Peyer's patch (tissue), 4 donors: ENCODE measurements at regions not wholly inside any gene's neighbourhood (a gene's known extent, or its start where the extent isn't known, plus 50 kb on each side); places are given as distances from the start of the nearest gene placed in this dataset.
"Not testable (repeated sequence)": the region's sequence is repeated elsewhere in the genome, so short reads cannot be mapped to it uniquely, and the experiment has no call there.

Experiments used
- DNase-seq, 3 donors: peaks; one replicate each; pipeline ENCODE4 v3.0.0-alpha.2; 2017 to 2019
- H3K27ac ChIP-seq, 4 donors: fragments of 200-600 bp; sonication (generic); one replicate each; pipeline ENCODE4 v1.5.1; 2016 to 2019
- H3K27me3 ChIP-seq, 2 donors: fragments of 200-600 bp; sonication (generic); one replicate each; pipeline ENCODE4 v1.5.1; 2019
- H3K36me3 ChIP-seq, 3 donors: fragments of 200-600 bp; sonication (generic); one replicate each; pipeline ENCODE4 v1.5.1; 2016 to 2019
- H3K4me1 ChIP-seq, 4 donors: fragments of 200-600 bp; sonication (generic); one replicate each; pipeline ENCODE4 v1.5.1; 2016 to 2019
- H3K4me3 ChIP-seq, 4 donors: fragments of 200-600 bp; sonication (generic); 1 replicate in 3 of 4; 2 replicates in 1 of 4; pipeline ENCODE4 v1.5.1; 2016 to 2019; ENCODE audit warnings: mild to moderate bottlenecking in 1 of 4
- H3K9me3 ChIP-seq, 4 donors: fragments of 200-600 bp; sonication (generic); one replicate each; pipeline ENCODE4 v1.5.1; 2016 to 2019; ENCODE audit warnings: mild to moderate bottlenecking in 1 of 4
- CTCF ChIP-seq, 6 experiments: fragments of 450-650 bp in 4 of 6; fragments of 200-600 bp in 2 of 6; sonication (generic) in 1 of 6; IDR thresholded peaks; one replicate each; pipeline ENCODE4 v1.5.1; 2017 to 2019; ENCODE audit warnings: antibody characterized with exemption in 6 of 6, mild to moderate bottlenecking in 3 of 6, moderate library complexity in 1 of 6
- POLR2A ChIP-seq, 2 donors: fragments of 450-650 bp; IDR thresholded peaks; one replicate each; pipeline ENCODE4 v1.5.1; 2017; ENCODE audit warnings: antibody characterized with exemption in 2 of 2, mild to moderate bottlenecking in 2 of 2, moderate library complexity in 2 of 2

GRCh38 chr6:25138934-25139415 is 140.2 kb upstream of the CARMIL1 start:
- DNase-seq = no peak
- H3K4me3 ChIP-seq = peak overlapping the region; percentile 27 to 51 (median 44)
- peak overlapping the region; percentile 77 to 87 (median 86) for H3K27ac ChIP-seq
- peaks cover 0 to 9% (median 0%) of the 10 kb centered on the region in 4 donors for H3K4me1 ChIP-seq
- TF ChIP-seq POLR2A (IDR thresholded peaks at IDR 0.05) (no peak), CTCF (IDR thresholded peaks at IDR 0.05) (no peak)
- no peaks in the 10 kb centered on the region for H3K36me3 ChIP-seq
- H3K27me3 ChIP-seq = no peaks in the 10 kb centered on the region
- H3K9me3 ChIP-seq = no peaks in the 10 kb centered on the region

- H3K36me3 ChIP-seq, H3K4me1 ChIP-seq, H3K27me3 ChIP-seq, H3K9me3 ChIP-seq, DNase-seq: not testable (repeated sequence)
- H3K27ac ChIP-seq = peak overlapping the region in 2 of 4 donors; percentile 77 to 87
- peak overlapping the region in 1 of 4 donors; percentile 6 for H3K4me3 ChIP-seq
Observed at GRCh38 chr6:25139608-25140007, 139.6 kb upstream of the CARMIL1 start.

GRCh38 chr6:25142506-25142905 is 136.7 kb upstream of the CARMIL1 start:
- DNase-seq = no peak
- Histone ChIP-seq H3K4me3 (no peak overlapping the region), H3K36me3 (no peaks in the 10 kb centered on the region), H3K4me1 (no peaks in the 10 kb centered on the region), H3K9me3 (no peaks in the 10 kb centered on the region), H3K27me3 (no peaks in the 10 kb centered on the region), H3K27ac (no peak overlapping the region)
- TF ChIP-seq POLR2A (IDR thresholded peaks at IDR 0.05) (no peak), CTCF (IDR thresholded peaks at IDR 0.05) (no peak)

- Histone ChIP-seq H3K27me3 (no peaks in the 10 kb centered on the region), H3K4me3 (no peak overlapping the region), H3K9me3 (no peaks in the 10 kb centered on the region), H3K4me1 (no peaks in the 10 kb centered on the region), H3K36me3 (no peaks in the 10 kb centered on the region), H3K27ac (no peak overlapping the region)
- no peak for TF ChIP-seq CTCF (IDR thresholded peaks at IDR 0.05)
- no peak for TF ChIP-seq POLR2A (IDR thresholded peaks at IDR 0.05)
- DNase-seq = no peak
Observed at GRCh38 chr6:25144919-25145318, 134.3 kb upstream of the CARMIL1 start.

GRCh38 chr6:25147223-25147622 is 132.0 kb upstream of the CARMIL1 start:
- H3K4me1 ChIP-seq = no peaks in the 10 kb centered on the region
- DNase-seq = no peak
- no peaks in the 10 kb centered on the region for H3K9me3 ChIP-seq

GRCh38 chr6:25150031-25150430 is 129.1 kb upstream of the CARMIL1 start:
- no peaks in the 10 kb centered on the region for H3K4me1 ChIP-seq
- no peaks in the 10 kb centered on the region for H3K36me3 ChIP-seq
- no peak overlapping the region for H3K27ac ChIP-seq
- DNase-seq = no peak
- TF ChIP-seq CTCF (IDR thresholded peaks at IDR 0.05) (no peak), POLR2A (IDR thresholded peaks at IDR 0.05) (no peak)
- no peaks in the 10 kb centered on the region for H3K9me3 ChIP-seq
- H3K4me3 ChIP-seq = no peak overlapping the region
- H3K27me3 ChIP-seq = no peaks in the 10 kb centered on the region

More at GRCh38 chr6:25147223-25147622, 132.0 kb upstream of the CARMIL1 start:
- TF ChIP-seq CTCF (IDR thresholded peaks at IDR 0.05) (no peak), POLR2A (IDR thresholded peaks at IDR 0.05) (no peak)
- H3K36me3 ChIP-seq = no peaks in the 10 kb centered on the region
- no peaks in the 10 kb centered on the region for H3K27me3 ChIP-seq
- no peak overlapping the region for H3K4me3 ChIP-seq
- H3K27ac ChIP-seq = no peak overlapping the region
